ENCODE measurements at regions not wholly inside any gene's neighbourhood (a gene's known extent, or its start where the extent isn't known, plus 50 kb on each side); places are given as distances from the start of the nearest gene placed in this dataset.

DNA sequence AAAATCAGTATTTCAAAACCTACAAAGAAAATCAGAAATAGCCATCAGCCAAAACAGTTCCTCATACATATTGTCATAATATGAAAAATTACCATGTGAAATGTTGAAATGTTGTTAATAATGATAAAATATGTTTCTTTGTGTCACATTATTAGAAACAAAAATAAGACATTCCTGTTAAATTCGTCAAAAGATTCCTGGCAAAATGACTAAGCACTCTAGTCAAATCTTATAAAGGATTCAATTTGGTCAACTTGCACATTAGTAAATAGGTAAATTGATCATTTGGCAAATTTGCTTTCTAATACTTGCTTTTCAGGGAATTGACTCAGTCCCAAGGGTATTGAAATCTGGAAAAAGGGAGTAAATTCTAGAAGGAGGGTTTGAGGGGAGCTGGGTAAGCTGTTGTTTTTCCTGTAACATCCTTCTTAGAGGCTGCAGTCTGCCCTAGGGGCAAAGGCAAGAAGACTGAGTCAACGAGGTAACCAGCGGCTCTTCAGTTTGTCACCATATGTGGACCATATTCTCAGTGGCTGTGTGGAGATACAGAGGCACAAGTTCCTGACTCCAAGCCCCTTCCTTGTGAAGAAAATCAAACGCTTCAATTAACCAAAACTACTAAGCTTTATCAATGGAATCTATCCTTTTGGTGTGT is 482.3 kb downstream of the TNS1 start:
- TF ChIP-seq, protein P1, sequence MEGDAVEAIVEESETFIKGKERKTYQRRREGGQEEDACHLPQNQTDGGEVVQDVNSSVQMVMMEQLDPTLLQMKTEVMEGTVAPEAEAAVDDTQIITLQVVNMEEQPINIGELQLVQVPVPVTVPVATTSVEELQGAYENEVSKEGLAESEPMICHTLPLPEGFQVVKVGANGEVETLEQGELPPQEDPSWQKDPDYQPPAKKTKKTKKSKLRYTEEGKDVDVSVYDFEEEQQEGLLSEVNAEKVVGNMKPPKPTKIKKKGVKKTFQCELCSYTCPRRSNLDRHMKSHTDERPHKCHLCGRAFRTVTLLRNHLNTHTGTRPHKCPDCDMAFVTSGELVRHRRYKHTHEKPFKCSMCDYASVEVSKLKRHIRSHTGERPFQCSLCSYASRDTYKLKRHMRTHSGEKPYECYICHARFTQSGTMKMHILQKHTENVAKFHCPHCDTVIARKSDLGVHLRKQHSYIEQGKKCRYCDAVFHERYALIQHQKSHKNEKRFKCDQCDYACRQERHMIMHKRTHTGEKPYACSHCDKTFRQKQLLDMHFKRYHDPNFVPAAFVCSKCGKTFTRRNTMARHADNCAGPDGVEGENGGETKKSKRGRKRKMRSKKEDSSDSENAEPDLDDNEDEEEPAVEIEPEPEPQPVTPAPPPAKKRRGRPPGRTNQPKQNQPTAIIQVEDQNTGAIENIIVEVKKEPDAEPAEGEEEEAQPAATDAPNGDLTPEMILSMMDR (conservative IDR thresholded peaks at IDR 0.05; ENCODE audit: low read length) = no peak
- no peak for TF ChIP-seq EZH2phosphoT487 (IDR thresholded peaks at IDR 0.05; ENCODE audit: borderline replicate concordance, low read depth, low read length)
